CD4-positive, alpha-beta T cell treated with Interleukin-15 for 4 hours (primary cell): ENCODE measurements at regions not wholly inside any gene's neighbourhood (a gene's known extent, or its start where the extent isn't known, plus 50 kb on each side); places are given as distances from the start of the nearest gene placed in this dataset.
"Not testable (repeated sequence)": the region's sequence is repeated elsewhere in the genome, so short reads cannot be mapped to it uniquely, and the experiment has no call there.

ENCODE experiments used
- DNase-seq: peaks from one replicate; pipeline ENCODE4 v3.0.0-alpha.2; 2020; ENCODE audit warnings: low spot score

- no peak for DNase-seq
These were observed 399.7 kb upstream of the ADGRB3 start for GRCh38 chr6:68235326-68235784.

- no peak for DNase-seq
These were observed 401.5 kb upstream of the ADGRB3 start for GRCh38 chr6:68233623-68234022.

- no peak for DNase-seq
These were observed 405.5 kb upstream of the ADGRB3 start for GRCh38 chr6:68229566-68229965.

- DNase-seq: no peak
These were observed 408.6 kb upstream of the ADGRB3 start for GRCh38 chr6:68226460-68226859.

GRCh38 chr6:68225729-68226128, 409.4 kb upstream of the ADGRB3 start:
- DNase-seq: no peak

- DNase-seq: no peak
These were observed 423.8 kb upstream of the ADGRB3 start for GRCh38 chr6:68211242-68211795.

GRCh38 chr6:68207612-68208011, 427.5 kb upstream of the ADGRB3 start:
- not testable (repeated sequence) for DNase-seq

GRCh38 chr6:68200929-68201328, 434.2 kb upstream of the ADGRB3 start:
- DNase-seq: no peak

GRCh38 chr6:68197356-68197755, 437.7 kb upstream of the ADGRB3 start:
- no peak for DNase-seq

GRCh38 chr6:68196645-68197044, 438.4 kb upstream of the ADGRB3 start:
- DNase-seq: no peak

- DNase-seq: not testable (repeated sequence)
These were observed 439.3 kb upstream of the ADGRB3 start for GRCh38 chr6:68195753-68196152.

GRCh38 chr6:68194846-68195478, 440.1 kb upstream of the ADGRB3 start:
- DNase-seq: no peak

- no peak for DNase-seq
These were observed 442.1 kb upstream of the ADGRB3 start for GRCh38 chr6:68192988-68193387.

GRCh38 chr6:68189217-68189815, 445.8 kb upstream of the ADGRB3 start:
- DNase-seq: no peak

GRCh38 chr6:68186870-68187269, 448.2 kb upstream of the ADGRB3 start:
- no peak for DNase-seq

- DNase-seq: no peak
These were observed 452.7 kb upstream of the ADGRB3 start for GRCh38 chr6:68182386-68182785.

- DNase-seq: not testable (repeated sequence)
These were observed 454.1 kb upstream of the ADGRB3 start for GRCh38 chr6:68181027-68181426.

GRCh38 chr6:68173616-68174015, 461.5 kb upstream of the ADGRB3 start:
- no peak for DNase-seq

- DNase-seq: no peak
These were observed 465.2 kb upstream of the ADGRB3 start for GRCh38 chr6:68169922-68170321.

GRCh38 chr6:68167604-68168003, 467.5 kb upstream of the ADGRB3 start:
- DNase-seq: no peak

- DNase-seq: not testable (repeated sequence)
These were observed 474.3 kb upstream of the ADGRB3 start for GRCh38 chr6:68160812-68161211.

GRCh38 chr6:68160348-68160747, 474.7 kb upstream of the ADGRB3 start:
- no peak for DNase-seq

GRCh38 chr6:68159433-68159832, 475.6 kb upstream of the ADGRB3 start:
- no peak for DNase-seq

GRCh38 chr6:68158256-68158655, 476.8 kb upstream of the ADGRB3 start:
- no peak for DNase-seq
